K562 (cell line): ENCODE measurements at regions not wholly inside any gene's neighbourhood (a gene's known extent, or its start where the extent isn't known, plus 50 kb on each side); places are given as distances from the start of the nearest gene placed in this dataset.

Experiments
- ATAC-seq: fragments of 200-7000 bp; cut with Tn5 transposase; 3 replicates; pipeline ENCODE4 v1.9.1; 2020; ENCODE audit warnings: moderate library complexity
- BruUV-seq: library from RNA; stranded (reverse); fragments of 400-500 nt; replicated peaks from 2 replicates; lab custom pipeline; 2021; lab: Mats Ljungman, UMichigan
- CTCF ChIA-PET: fragments of 300-600 bp; formaldehyde crosslinking; extraction: SDS; loops from one replicate; lab custom pipeline; 2021; ENCODE audit warnings: low intra/inter-chr PET ratio; lab: Yijun Ruan, JAX
- POLR2A ChIA-PET: fragments of 300-600, 350-650 bp; sonication (Branson Sonifier 250); formaldehyde crosslinking; extraction: SDS; loops from one replicate; lab custom pipeline; 2021; ENCODE audit warnings: antibody characterized with exemption, inconsistent platforms; lab: Yijun Ruan, JAX
- DNase-seq, 4 experiments: peaks; one replicate each; pipeline versions ENCODE4 v3.0.0 to v3.0.0-alpha.2; 2011 to 2018; ENCODE audit warnings: low spot score in 3 of 4, mixed read lengths in 3 of 4; ENCODE audit errors: extremely low read depth in 1 of 4
- FAIRE-seq: peaks from 2 replicates; lab custom pipeline; 2011; peaks lifted over from hg19 to GRCh38; lab: Jason Lieb, UNC
- H2AFZ ChIP-seq: 2 replicates; pipeline ENCODE4 v1.6.0; 2011; ENCODE audit warnings: low read depth, low read length, control low read depth, inconsistent platforms
- H3K27ac ChIP-seq: fragments of 200-600 bp; 3 replicates; pipeline ENCODE4 v1.8.0; 2011; ENCODE audit warnings: low read depth, mild to moderate bottlenecking, control low read depth, inconsistent platforms, low read length, moderate library complexity, mixed read lengths; ENCODE audit errors: extremely low read depth
- H3K27me3 ChIP-seq, 2 experiments: fragments of 300-600 bp in 1 of 2; 2 replicates in 1 of 2; 3 replicates in 1 of 2; pipeline versions ENCODE4 v1.6.0 to v1.8.0; 2011; ENCODE audit warnings: inconsistent platforms in 2 of 2, low read length in 2 of 2, mild to moderate bottlenecking in 1 of 2, mixed read lengths in 1 of 2, moderate library complexity in 1 of 2; ENCODE audit not compliant: control insufficient read depth in 2 of 2, insufficient read depth in 2 of 2
- H3K36me3 ChIP-seq: fragments of 300-600 bp; 3 replicates; pipeline ENCODE4 v1.8.0; 2011; ENCODE audit warnings: mild to moderate bottlenecking, low read length, inconsistent platforms; ENCODE audit not compliant: control insufficient read depth, insufficient read depth
- H3K4me1 ChIP-seq, 2 experiments: fragments of 200-600 bp in 1 of 2; replicated peaks in 1 of 2; 2 replicates in 1 of 2; 3 replicates in 1 of 2; pipeline versions ENCODE4 v1.5.1 to v1.8.0; 2011; ENCODE audit warnings: inconsistent platforms in 2 of 2, low read length in 2 of 2, mild to moderate bottlenecking in 1 of 2, mixed read lengths in 1 of 2, moderate library complexity in 1 of 2; ENCODE audit not compliant: control insufficient read depth in 2 of 2, insufficient read depth in 2 of 2
- H3K4me2 ChIP-seq: 2 replicates; pipeline ENCODE4 v1.6.1; 2011; ENCODE audit warnings: low read length, control low read depth, inconsistent platforms, mixed read lengths; ENCODE audit not compliant: insufficient read depth
- H3K4me3 ChIP-seq: fragments of 200-600 bp; sonication (generic), shearing (Covaris generic); 2 replicates; pipeline ENCODE4 v1.5.1; 2016; ENCODE audit warnings: control low read depth, inconsistent platforms
- H3K79me2 ChIP-seq: fragments of 200-600 bp; 3 replicates; pipeline ENCODE4 v1.8.0; 2011; ENCODE audit warnings: low read length, inconsistent platforms; ENCODE audit not compliant: control insufficient read depth, insufficient read depth
- H3K9ac ChIP-seq, 2 experiments: 2 replicates each; pipeline versions ENCODE4 v1.6.0 to v1.6.1; 2011; ENCODE audit warnings: low read depth in 2 of 2, low read length in 2 of 2, control low read depth in 1 of 2, inconsistent platforms in 1 of 2, mild to moderate bottlenecking in 1 of 2, mixed read lengths in 1 of 2; ENCODE audit not compliant: insufficient read depth in 1 of 2
- H3K9me1 ChIP-seq: one replicate; pipeline ENCODE4 v1.6.0; 2011; ENCODE audit warnings: inconsistent platforms, mild to moderate bottlenecking, low read length, moderate library complexity; ENCODE audit not compliant: control insufficient read depth, insufficient read depth
- H3K9me3 ChIP-seq: replicated peaks from 2 replicates; pipeline ENCODE4 v1.5.1; 2011; ENCODE audit warnings: low read depth, low read length, inconsistent platforms; ENCODE audit not compliant: control insufficient read depth, insufficient read depth
- H4K20me1 ChIP-seq: replicated peaks from 2 replicates; pipeline ENCODE4 v1.6.1; 2011; ENCODE audit warnings: low read length, inconsistent platforms, mixed read lengths; ENCODE audit not compliant: control insufficient read depth, insufficient read depth
- ATF7 ChIP-seq: fragments of 450-650 bp; IDR thresholded peaks from 2 replicates; pipeline ENCODE4 v1.7.1; 2014; ENCODE audit warnings: mild to moderate bottlenecking, moderate library complexity
- CSDE1 ChIP-seq, 2 experiments: fragments of 450-650 bp; IDR thresholded peaks; 2 replicates each; pipeline ENCODE4 v1.6.1; 2016; ENCODE audit warnings: mild to moderate bottlenecking in 1 of 2
- HMG20A ChIP-seq: fragments of 450-650 bp; formaldehyde crosslinking; conservative IDR thresholded peaks from 2 replicates; pipeline ENCODE4 v1.4.0; 2020; ENCODE audit warnings: mild to moderate bottlenecking, mixed read lengths
- HNRNPLL ChIP-seq: fragments of 200-400 bp; formaldehyde crosslinking; IDR thresholded peaks from 2 replicates; pipeline ENCODE4 v1.6.1; 2017; ENCODE audit warnings: low read length, low read depth, mild to moderate bottlenecking; ENCODE audit not compliant: poor library complexity, severe bottlenecking
- HNRNPUL1 ChIP-seq: fragments of 200-400 bp; formaldehyde crosslinking; IDR thresholded peaks from 2 replicates; pipeline ENCODE4 v1.6.1; 2017; ENCODE audit warnings: low read length
- SMAD2 ChIP-seq: fragments of 150-350 bp; IDR thresholded peaks from 2 replicates; pipeline ENCODE4 v1.6.1; 2014; ENCODE audit warnings: low read depth, mild to moderate bottlenecking, low read length
- ZBTB1 ChIP-seq: sonication (generic); formaldehyde crosslinking; IDR thresholded peaks from 2 replicates; pipeline ENCODE4 v1.8.1; 2023; ENCODE audit warnings: missing genetic modification reagents, low read depth, mild to moderate bottlenecking, borderline replicate concordance
- ZFP1 ChIP-seq: fragments of 450-650 bp; formaldehyde crosslinking; IDR thresholded peaks from 2 replicates; pipeline ENCODE4 v1.4.0; 2020; ENCODE audit warnings: mild to moderate bottlenecking, mixed read lengths
- ZNF12 ChIP-seq: sonication (generic); formaldehyde crosslinking; IDR thresholded peaks from 2 replicates; pipeline ENCODE4 v1.4.0; 2020; ENCODE audit warnings: mild to moderate bottlenecking, missing genetic modification reagents
- ZNF232 ChIP-seq: sonication (generic); formaldehyde crosslinking; IDR thresholded peaks from 2 replicates; pipeline ENCODE4 v1.8.0; 2022; ENCODE audit warnings: mild to moderate bottlenecking, missing genetic modification reagents
- WGBS: fragments of 100-300 bp; shearing (Covaris generic); methylation state at CpG from one replicate; pipeline ENCODE4 v1.1.6; 2016; ENCODE audit warnings: low coverage, mixed read lengths; ENCODE audit not compliant: insufficient coverage; ENCODE audit errors: missing lambda C conversion rate; 5-methylcytosine and 5-hydroxymethylcytosine counted together
- in situ Hi-C: fragments of 300-500 bp; cut with MboI; formaldehyde crosslinking; loops from 4 replicates; pipeline ENCODE4 v1.15.0; 2018; ENCODE audit warnings: inconsistent platforms, mixed read lengths
- intact Hi-C: fragments of 100-400 bp; cut with micrococcal nuclease; formaldehyde crosslinking; loops from 2 replicates; pipeline ENCODE4 v1.14.2; 2022
- TF ChIP-seq, protein P1 (sequence below): fragments of 450-650 bp; IDR thresholded peaks from 2 replicates; pipeline ENCODE4 v1.6.1; 2014; ENCODE audit warnings: low read depth, mild to moderate bottlenecking, moderate library complexity, borderline replicate concordance
- TF ChIP-seq, protein P2 (sequence below): fragments of 250-450 bp; sonication (Bioruptor Pico); IDR thresholded peaks from 2 replicates; pipeline ENCODE4 v1.5.0; 2021
- TF ChIP-seq, protein P3 (sequence below): sonication (generic); formaldehyde crosslinking; IDR thresholded peaks from 2 replicates; pipeline ENCODE4 v1.8.0; 2023; ENCODE audit warnings: missing genetic modification reagents, mild to moderate bottlenecking, borderline replicate concordance

DNA sequence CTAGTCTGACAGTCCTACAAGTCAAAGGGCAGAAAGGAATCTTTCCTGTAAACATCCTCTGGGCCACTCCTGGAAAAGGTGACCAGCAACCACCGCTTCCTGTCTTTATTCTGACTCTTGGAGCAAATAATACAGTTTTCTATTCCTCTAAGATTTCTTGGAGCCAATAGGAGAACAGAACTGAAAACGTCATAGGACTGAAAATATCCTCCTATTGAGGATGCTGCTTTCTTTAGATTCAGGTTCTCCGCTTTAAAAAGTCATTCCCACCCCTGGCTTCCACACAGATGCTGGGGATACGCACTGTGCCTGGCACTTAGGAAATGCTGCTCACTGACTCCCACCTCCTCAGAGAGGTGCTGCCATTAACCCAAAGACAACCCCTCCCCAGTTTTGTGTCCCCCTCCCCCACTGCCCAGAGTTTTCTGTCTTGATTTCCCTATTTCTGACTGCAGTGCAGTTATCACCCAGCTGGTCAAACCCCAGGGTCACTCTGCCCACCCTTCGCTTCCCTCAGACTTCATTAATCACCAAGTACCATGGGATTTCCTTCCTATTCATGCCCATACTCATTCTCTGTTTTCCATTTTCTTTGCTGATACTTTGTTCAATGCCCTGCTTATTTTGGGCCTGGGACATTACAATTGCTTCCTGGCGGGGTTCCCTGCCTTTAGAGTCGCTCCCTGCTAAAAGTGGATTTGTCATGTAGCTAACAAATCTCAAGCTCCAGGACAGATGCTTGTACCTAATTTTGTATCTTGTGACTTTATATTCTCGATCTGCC is 82.1 kb upstream of the ARHGAP29 start (continued):
- TF ChIP-seq, protein P1, sequence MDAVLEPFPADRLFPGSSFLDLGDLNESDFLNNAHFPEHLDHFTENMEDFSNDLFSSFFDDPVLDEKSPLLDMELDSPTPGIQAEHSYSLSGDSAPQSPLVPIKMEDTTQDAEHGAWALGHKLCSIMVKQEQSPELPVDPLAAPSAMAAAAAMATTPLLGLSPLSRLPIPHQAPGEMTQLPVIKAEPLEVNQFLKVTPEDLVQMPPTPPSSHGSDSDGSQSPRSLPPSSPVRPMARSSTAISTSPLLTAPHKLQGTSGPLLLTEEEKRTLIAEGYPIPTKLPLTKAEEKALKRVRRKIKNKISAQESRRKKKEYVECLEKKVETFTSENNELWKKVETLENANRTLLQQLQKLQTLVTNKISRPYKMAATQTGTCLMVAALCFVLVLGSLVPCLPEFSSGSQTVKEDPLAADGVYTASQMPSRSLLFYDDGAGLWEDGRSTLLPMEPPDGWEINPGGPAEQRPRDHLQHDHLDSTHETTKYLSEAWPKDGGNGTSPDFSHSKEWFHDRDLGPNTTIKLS: no peak
- TF ChIP-seq ZBTB1 (CRISPR knock-in tag) (no peak), CSDE1 (IDR thresholded peaks at IDR 0.05) (no peak), HNRNPLL (no peak)
- TF ChIP-seq, protein P2, sequence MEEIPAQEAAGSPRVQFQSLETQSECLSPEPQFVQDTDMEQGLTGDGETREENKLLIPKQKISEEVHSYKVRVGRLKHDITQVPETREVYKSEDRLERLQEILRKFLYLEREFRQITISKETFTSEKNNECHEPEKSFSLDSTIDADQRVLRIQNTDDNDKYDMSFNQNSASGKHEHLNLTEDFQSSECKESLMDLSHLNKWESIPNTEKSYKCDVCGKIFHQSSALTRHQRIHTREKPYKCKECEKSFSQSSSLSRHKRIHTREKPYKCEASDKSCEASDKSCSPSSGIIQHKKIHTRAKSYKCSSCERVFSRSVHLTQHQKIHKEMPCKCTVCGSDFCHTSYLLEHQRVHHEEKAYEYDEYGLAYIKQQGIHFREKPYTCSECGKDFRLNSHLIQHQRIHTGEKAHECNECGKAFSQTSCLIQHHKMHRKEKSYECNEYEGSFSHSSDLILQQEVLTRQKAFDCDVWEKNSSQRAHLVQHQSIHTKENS (CRISPR knock-in tag): no peak

- Histone ChIP-seq H3K9ac (no peak overlapping the region), H3K27ac (no peak overlapping the region), H3K9me1 (no peaks in the 10 kb centered on the region), H3K4me3 (no peak overlapping the region), H2AFZ (no peak overlapping the region), H3K27me3 (peaks cover 4 to 9% of the 10 kb centered on the region in 2 experiments; a peak in 3 of 5 replicates), H4K20me1 (no peaks in the 10 kb centered on the region), H3K79me2 (no peaks in the 10 kb centered on the region), H3K9me3 (no peaks in the 10 kb centered on the region), H3K36me3 (no peaks in the 10 kb centered on the region), H3K4me2 (no peak overlapping the region), H3K4me1 (no peaks in the 10 kb centered on the region)
- DNase-seq (no peak), ATAC-seq (no peak), FAIRE-seq (no peak)
- in situ Hi-C loops (no loop called here), intact Hi-C loops (no loop called here)
- 0% methylated on average over 6 of the region's 6 CpGs for WGBS
- ChIA-PET POLR2A (no interaction called here), CTCF (no interaction called here)
- BruUV-seq: no TSS peak
- TF ChIP-seq ATF7 (no peak), ZNF12 (CRISPR knock-in tag) (no peak), HMG20A (CRISPR knock-in tag) (no peak), ZNF232 (CRISPR knock-in tag) (no peak), SMAD2 (no peak), ZFP1 (no peak), HNRNPUL1 (no peak)
- TF ChIP-seq, protein P3, sequence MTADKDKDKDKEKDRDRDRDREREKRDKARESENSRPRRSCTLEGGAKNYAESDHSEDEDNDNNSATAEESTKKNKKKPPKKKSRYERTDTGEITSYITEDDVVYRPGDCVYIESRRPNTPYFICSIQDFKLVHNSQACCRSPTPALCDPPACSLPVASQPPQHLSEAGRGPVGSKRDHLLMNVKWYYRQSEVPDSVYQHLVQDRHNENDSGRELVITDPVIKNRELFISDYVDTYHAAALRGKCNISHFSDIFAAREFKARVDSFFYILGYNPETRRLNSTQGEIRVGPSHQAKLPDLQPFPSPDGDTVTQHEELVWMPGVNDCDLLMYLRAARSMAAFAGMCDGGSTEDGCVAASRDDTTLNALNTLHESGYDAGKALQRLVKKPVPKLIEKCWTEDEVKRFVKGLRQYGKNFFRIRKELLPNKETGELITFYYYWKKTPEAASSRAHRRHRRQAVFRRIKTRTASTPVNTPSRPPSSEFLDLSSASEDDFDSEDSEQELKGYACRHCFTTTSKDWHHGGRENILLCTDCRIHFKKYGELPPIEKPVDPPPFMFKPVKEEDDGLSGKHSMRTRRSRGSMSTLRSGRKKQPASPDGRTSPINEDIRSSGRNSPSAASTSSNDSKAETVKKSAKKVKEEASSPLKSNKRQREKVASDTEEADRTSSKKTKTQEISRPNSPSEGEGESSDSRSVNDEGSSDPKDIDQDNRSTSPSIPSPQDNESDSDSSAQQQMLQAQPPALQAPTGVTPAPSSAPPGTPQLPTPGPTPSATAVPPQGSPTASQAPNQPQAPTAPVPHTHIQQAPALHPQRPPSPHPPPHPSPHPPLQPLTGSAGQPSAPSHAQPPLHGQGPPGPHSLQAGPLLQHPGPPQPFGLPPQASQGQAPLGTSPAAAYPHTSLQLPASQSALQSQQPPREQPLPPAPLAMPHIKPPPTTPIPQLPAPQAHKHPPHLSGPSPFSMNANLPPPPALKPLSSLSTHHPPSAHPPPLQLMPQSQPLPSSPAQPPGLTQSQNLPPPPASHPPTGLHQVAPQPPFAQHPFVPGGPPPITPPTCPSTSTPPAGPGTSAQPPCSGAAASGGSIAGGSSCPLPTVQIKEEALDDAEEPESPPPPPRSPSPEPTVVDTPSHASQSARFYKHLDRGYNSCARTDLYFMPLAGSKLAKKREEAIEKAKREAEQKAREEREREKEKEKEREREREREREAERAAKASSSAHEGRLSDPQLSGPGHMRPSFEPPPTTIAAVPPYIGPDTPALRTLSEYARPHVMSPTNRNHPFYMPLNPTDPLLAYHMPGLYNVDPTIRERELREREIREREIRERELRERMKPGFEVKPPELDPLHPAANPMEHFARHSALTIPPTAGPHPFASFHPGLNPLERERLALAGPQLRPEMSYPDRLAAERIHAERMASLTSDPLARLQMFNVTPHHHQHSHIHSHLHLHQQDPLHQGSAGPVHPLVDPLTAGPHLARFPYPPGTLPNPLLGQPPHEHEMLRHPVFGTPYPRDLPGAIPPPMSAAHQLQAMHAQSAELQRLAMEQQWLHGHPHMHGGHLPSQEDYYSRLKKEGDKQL (CRISPR knock-in tag): no peak
Measured at GRCh38 chr1:94318505-94319030, 81.2 kb upstream of the ARHGAP29 start.
